Neural progenitor cell (in vitro differentiated cells): ENCODE measurements at regions not wholly inside any gene's neighbourhood (a gene's known extent, or its start where the extent isn't known, plus 50 kb on each side); places are given as distances from the start of the nearest gene placed in this dataset. TPM values are rescaled to one million over a fixed set of nuclear protein-coding genes. Genes with fewer than 3 reads are reported as not detected.

Experiments
- small RNA-seq: library from RNA; depleted of rRNA; stranded (forward); fragments of <200 nt; gene quantifications from one replicate; pipeline ENCODE3, GENCODE V24; 2015

Small RNA genes lying in the stretch of these regions (small RNA-seq; reads per million reads assigned to genes)
- gene CICP10 (not detected), gene SEPT14P2 (not detected)
